GM18520 (cell line): ENCODE measurements at regions not wholly inside any gene's neighbourhood (a gene's known extent, or its start where the extent isn't known, plus 50 kb on each side); places are given as distances from the start of the nearest gene placed in this dataset.

Experiments
- ATAC-seq: cut with Tn5 transposase; IDR thresholded peaks from one replicate; pipeline ENCODE4 v1.9.1; 2021; ENCODE audit not compliant: unreplicated experiment

GRCh38 chr13:95494082-95494681 lies 58.3 kb upstream of the CLDN10 start:
- no peak for ATAC-seq

GRCh38 chr13:95496485-95496884 lies 56.0 kb upstream of the CLDN10 start:
- no peak for ATAC-seq

GRCh38 chr13:95497381-95497807 lies 55.1 kb upstream of the CLDN10 start:
- no peak for ATAC-seq

- ATAC-seq: no peak
Observed at GRCh38 chr13:95498886-95499285, 53.6 kb upstream of the CLDN10 start.

- no peak for ATAC-seq
Observed at GRCh38 chr13:95499811-95500712, 52.5 kb upstream of the CLDN10 start.

- no peak for ATAC-seq
Observed at GRCh38 chr13:95502216-95502615, 50.3 kb upstream of the CLDN10 start.
